Gastroesophageal sphincter (tissue), 3 donors: ENCODE measurements at regions not wholly inside any gene's neighbourhood (a gene's known extent, or its start where the extent isn't known, plus 50 kb on each side); places are given as distances from the start of the nearest gene placed in this dataset.

Experiments used
- POLR2AphosphoS5 ChIP-seq: sonication (generic); formaldehyde crosslinking; IDR thresholded peaks from one replicate; pipeline ENCODE4 v1.6.1; 2017; ENCODE audit warnings: antibody characterized with exemption
- TF ChIP-seq, protein P1 (sequence below), 4 experiments: fragments of 200-600 bp in 2 of 4; fragments of 450-650 bp in 2 of 4; sonication (generic) in 1 of 4; IDR thresholded peaks; one replicate each; pipeline ENCODE4 v1.5.1; 2017 to 2019; ENCODE audit warnings: antibody characterized with exemption in 4 of 4, mild to moderate bottlenecking in 2 of 4, moderate library complexity in 2 of 4

DNA sequence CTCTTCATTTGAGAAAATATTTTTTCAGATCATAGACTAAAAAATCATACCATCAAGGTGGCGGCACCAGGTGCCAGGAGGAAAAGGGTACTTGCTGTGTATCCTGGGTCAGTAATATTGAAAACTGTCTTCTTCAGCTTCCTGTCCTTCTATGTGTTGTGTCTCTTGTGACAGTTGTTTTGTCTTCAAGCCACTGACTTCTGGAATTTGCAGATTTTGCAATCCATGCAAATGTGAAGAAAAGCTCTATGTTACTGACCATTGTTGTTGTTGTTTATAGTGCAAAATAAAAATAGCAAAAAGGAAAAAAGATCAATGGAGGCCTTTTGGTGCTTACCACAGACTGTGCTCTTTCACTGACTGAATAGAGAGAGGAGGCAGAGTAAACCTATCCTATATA, 83.2 kb upstream of the RHOU start:
- no peak for TF ChIP-seq POLR2AphosphoS5
- TF ChIP-seq, protein P1, sequence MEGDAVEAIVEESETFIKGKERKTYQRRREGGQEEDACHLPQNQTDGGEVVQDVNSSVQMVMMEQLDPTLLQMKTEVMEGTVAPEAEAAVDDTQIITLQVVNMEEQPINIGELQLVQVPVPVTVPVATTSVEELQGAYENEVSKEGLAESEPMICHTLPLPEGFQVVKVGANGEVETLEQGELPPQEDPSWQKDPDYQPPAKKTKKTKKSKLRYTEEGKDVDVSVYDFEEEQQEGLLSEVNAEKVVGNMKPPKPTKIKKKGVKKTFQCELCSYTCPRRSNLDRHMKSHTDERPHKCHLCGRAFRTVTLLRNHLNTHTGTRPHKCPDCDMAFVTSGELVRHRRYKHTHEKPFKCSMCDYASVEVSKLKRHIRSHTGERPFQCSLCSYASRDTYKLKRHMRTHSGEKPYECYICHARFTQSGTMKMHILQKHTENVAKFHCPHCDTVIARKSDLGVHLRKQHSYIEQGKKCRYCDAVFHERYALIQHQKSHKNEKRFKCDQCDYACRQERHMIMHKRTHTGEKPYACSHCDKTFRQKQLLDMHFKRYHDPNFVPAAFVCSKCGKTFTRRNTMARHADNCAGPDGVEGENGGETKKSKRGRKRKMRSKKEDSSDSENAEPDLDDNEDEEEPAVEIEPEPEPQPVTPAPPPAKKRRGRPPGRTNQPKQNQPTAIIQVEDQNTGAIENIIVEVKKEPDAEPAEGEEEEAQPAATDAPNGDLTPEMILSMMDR (IDR thresholded peaks at IDR 0.05) = no peak
